Neuronal stem cell (in vitro differentiated cells): ENCODE measurements at regions not wholly inside any gene's neighbourhood (a gene's known extent, or its start where the extent isn't known, plus 50 kb on each side); places are given as distances from the start of the nearest gene placed in this dataset.

Experiments
- DNase-seq: peaks from one replicate; pipeline ENCODE4 v3.0.0-alpha.2; 2013; ENCODE audit warnings: low spot score
- H2AFZ ChIP-seq: one replicate; pipeline ENCODE4 v1.6.1; 2013; ENCODE audit warnings: mild to moderate bottlenecking, low read length, inconsistent platforms
- H2AK5ac ChIP-seq: 2 replicates; pipeline ENCODE4 v1.6.1; 2013; ENCODE audit warnings: low read depth, mild to moderate bottlenecking, inconsistent platforms, low read length, moderate library complexity, mixed read lengths
- H2BK120ac ChIP-seq: 2 replicates; pipeline ENCODE4 v1.6.1; 2013; ENCODE audit warnings: low read depth, mild to moderate bottlenecking, inconsistent platforms, low read length, moderate library complexity, mixed read lengths
- H2BK12ac ChIP-seq: one replicate; pipeline ENCODE4 v1.6.1; 2013; ENCODE audit warnings: low read length, inconsistent platforms
- H2BK15ac ChIP-seq: 2 replicates; pipeline ENCODE4 v1.6.1; 2013; ENCODE audit warnings: mild to moderate bottlenecking, low read length, inconsistent platforms, mixed read lengths
- H2BK5ac ChIP-seq: one replicate; pipeline ENCODE4 v1.6.1; 2013; ENCODE audit warnings: inconsistent platforms, mild to moderate bottlenecking, low read length, moderate library complexity
- H3K14ac ChIP-seq: one replicate; pipeline ENCODE4 v1.6.1; 2013; ENCODE audit warnings: low read length, inconsistent platforms
- H3K18ac ChIP-seq: 2 replicates; pipeline ENCODE4 v1.6.1; 2013; ENCODE audit warnings: low read length, inconsistent platforms
- H3K23ac ChIP-seq: 2 replicates; pipeline ENCODE4 v1.6.1; 2013; ENCODE audit warnings: low read depth, mild to moderate bottlenecking, mixed read lengths, low read length, inconsistent platforms; ENCODE audit not compliant: poor library complexity
- H3K27ac ChIP-seq: replicated peaks from 3 replicates; pipeline ENCODE4 v1.5.1; 2013; ENCODE audit warnings: low read length, inconsistent platforms
- H3K27me3 ChIP-seq, 3 experiments: 2 replicates each; pipeline ENCODE4 v1.6.1; 2013; ENCODE audit warnings: low read length in 3 of 3, mild to moderate bottlenecking in 2 of 3, inconsistent platforms in 1 of 3, low read depth in 1 of 3, mixed read lengths in 1 of 3, moderate library complexity in 1 of 3; ENCODE audit not compliant: control insufficient read depth in 3 of 3, insufficient read depth in 3 of 3
- H3K36me3 ChIP-seq, 2 donors: replicated peaks in 1 of 2; 2 replicates each; pipeline ENCODE4 v1.6.1; 2013; ENCODE audit warnings: low read length in 2 of 2; ENCODE audit not compliant: control insufficient read depth in 2 of 2, insufficient read depth in 2 of 2
- H3K4ac ChIP-seq: 2 replicates; pipeline ENCODE4 v1.6.1; 2013; ENCODE audit warnings: inconsistent platforms, mild to moderate bottlenecking, low read length, moderate library complexity
- H3K4me1 ChIP-seq, 2 donors: 1 replicate in 1 of 2; 2 replicates in 1 of 2; pipeline ENCODE4 v1.6.1; 2013; ENCODE audit warnings: low read length in 2 of 2, low read depth in 1 of 2; ENCODE audit not compliant: control insufficient read depth in 2 of 2, insufficient read depth in 1 of 2
- H3K4me2 ChIP-seq: one replicate; pipeline ENCODE4 v1.6.1; 2013; ENCODE audit warnings: mild to moderate bottlenecking, low read length, inconsistent platforms; ENCODE audit not compliant: insufficient read depth, poor library complexity, severe bottlenecking
- H3K4me3 ChIP-seq, 2 donors: 2 replicates each; pipeline ENCODE4 v1.5.1; 2013; ENCODE audit warnings: low read length in 2 of 2, mild to moderate bottlenecking in 2 of 2, inconsistent platforms in 1 of 2, moderate library complexity in 1 of 2
- H3K79me1 ChIP-seq: one replicate; pipeline ENCODE4 v1.6.1; 2013; ENCODE audit warnings: low read depth, mild to moderate bottlenecking, inconsistent platforms, low read length, moderate library complexity
- H3K9ac ChIP-seq: one replicate; pipeline ENCODE4 v1.6.1; 2013; ENCODE audit warnings: mild to moderate bottlenecking, low read depth, low read length, inconsistent platforms; ENCODE audit not compliant: poor library complexity
- H3K9me3 ChIP-seq, 2 donors: replicated peaks in 1 of 2; 2 replicates each; pipeline versions ENCODE3 to v1.6.1; 2013; ENCODE audit warnings: low read length in 2 of 2, mild to moderate bottlenecking in 2 of 2, inconsistent platforms in 1 of 2, low read depth in 1 of 2, mixed read lengths in 1 of 2, moderate library complexity in 1 of 2; ENCODE audit not compliant: control insufficient read depth in 2 of 2, insufficient read depth in 1 of 2
- H4K8ac ChIP-seq: one replicate; pipeline ENCODE4 v1.6.1; 2013; ENCODE audit warnings: low read depth, mild to moderate bottlenecking, inconsistent platforms, low read length, moderate library complexity
- H4K91ac ChIP-seq: one replicate; pipeline ENCODE4 v1.6.1; 2013; ENCODE audit warnings: low read length, low read depth, mild to moderate bottlenecking, inconsistent platforms; ENCODE audit not compliant: poor library complexity
- WGBS, 2 donors: extraction: QIAGEN DNeasy Blood & Tissue Kit; methylation state at CpG; one replicate each; pipeline ENCODE4 v1.1.7; 2013; ENCODE audit warnings: missing lambda C conversion rate in 2 of 2, mixed read lengths in 1 of 2; ENCODE audit not compliant: insufficient read length in 2 of 2, insufficient replicate concordance in 1 of 2; ENCODE audit errors: extremely low coverage in 2 of 2; 5-methylcytosine and 5-hydroxymethylcytosine counted together

- peak; percentile 49 for DNase-seq
- H3K14ac ChIP-seq = no peak overlapping the region
These were observed 184.7 kb upstream of the ARGLU1 start for GRCh38 chr13:106752584-106753170.

GRCh38 chr13:106748785-106749184, 180.8 kb upstream of the ARGLU1 start:
- Histone ChIP-seq H3K4ac (no peak overlapping the region), H2AK5ac (no peak overlapping the region), H3K9me3 (peaks cover 2 to 11% of the 10 kb centered on the region in 2 donors), H3K23ac (no peak overlapping the region), H3K18ac (no peak overlapping the region), H2BK15ac (no peak overlapping the region), H4K91ac (no peak overlapping the region), H3K4me2 (no peak overlapping the region), H2AFZ (no peak overlapping the region), H3K79me1 (no peaks in the 10 kb centered on the region), H2BK12ac (no peak overlapping the region), H3K9ac (no peak overlapping the region), H3K4me1 (peaks cover 2 to 12% of the 10 kb centered on the region in 2 donors), H3K27ac (no peak overlapping the region), H3K36me3 (no peaks in the 10 kb centered on the region), H2BK120ac (no peak overlapping the region), H3K4me3 (no peak overlapping the region), H3K14ac (no peak overlapping the region), H4K8ac (no peak overlapping the region), H2BK5ac (no peak overlapping the region), H3K27me3 (no peaks in the 10 kb centered on the region)
- no peak for DNase-seq
- no CpG with 5 or more reads among the region's 2 CpGs for WGBS, 2 donors

More at GRCh38 chr13:106752584-106753170, 184.7 kb upstream of the ARGLU1 start:
- Histone ChIP-seq H3K27me3 (no peaks in the 10 kb centered on the region), H3K18ac (no peak overlapping the region), H3K9ac (no peak overlapping the region), H3K4me2 (peak overlapping the region; percentile 48), H3K23ac (no peak overlapping the region), H4K8ac (no peak overlapping the region), H2BK15ac (no peak overlapping the region), H3K79me1 (no peaks in the 10 kb centered on the region), H3K27ac (peak overlapping the region; percentile 68), H2BK12ac (no peak overlapping the region), H3K36me3 (no peaks in the 10 kb centered on the region), H3K4me3 (no peak overlapping the region), H2BK5ac (no peak overlapping the region), H3K4me1 (peaks cover 12 to 44% of the 10 kb centered on the region in 2 donors), H2AFZ (peak overlapping the region; percentile 69), H2BK120ac (no peak overlapping the region), H3K4ac (no peak overlapping the region), H4K91ac (no peak overlapping the region), H2AK5ac (no peak overlapping the region), H3K9me3 (peaks cover 2 to 6% of the 10 kb centered on the region in 2 donors)
- WGBS, 2 donors = no CpG with 5 or more reads among the region's 6 CpGs

- Histone ChIP-seq H3K79me1 (no peaks in the 10 kb centered on the region), H3K14ac (no peak overlapping the region), H3K36me3 (no peaks in the 10 kb centered on the region), H2AK5ac (no peak overlapping the region), H2BK120ac (no peak overlapping the region), H3K23ac (no peak overlapping the region), H2AFZ (no peak overlapping the region), H3K27me3 (no peaks in the 10 kb centered on the region), H4K8ac (no peak overlapping the region), H3K4ac (no peak overlapping the region), H3K9me3 (peaks cover 2 to 11% of the 10 kb centered on the region in 2 donors), H2BK5ac (no peak overlapping the region), H3K27ac (no peak overlapping the region), H3K18ac (no peak overlapping the region), H4K91ac (no peak overlapping the region), H3K4me3 (no peak overlapping the region), H2BK15ac (no peak overlapping the region), H3K4me2 (no peak overlapping the region), H3K9ac (no peak overlapping the region), H2BK12ac (no peak overlapping the region), H3K4me1 (no peaks in the 10 kb centered on the region)
- no peak for DNase-seq
- WGBS, 2 donors = no CpG with 5 or more reads among the region's 6 CpGs
These were observed 176.6 kb upstream of the ARGLU1 start for GRCh38 chr13:106744516-106744915.

GRCh38 chr13:106738186-106738678, 170.3 kb upstream of the ARGLU1 start:
- H3K4me3 ChIP-seq = no peak overlapping the region
- H2BK120ac ChIP-seq = no peak overlapping the region
- H3K9me3 ChIP-seq = peaks cover 0 to 9% of the 10 kb centered on the region in 2 donors
- H3K4me2 ChIP-seq = no peak overlapping the region
- H3K27me3 ChIP-seq = no peaks in the 10 kb centered on the region
- H3K4ac ChIP-seq = no peak overlapping the region
- H4K8ac ChIP-seq = no peak overlapping the region
- WGBS, 2 donors = no CpG with 5 or more reads among the region's 10 CpGs
- H3K23ac ChIP-seq = no peak overlapping the region
- H3K27ac ChIP-seq = no peak overlapping the region
- peak overlapping the region; percentile 73 for H2AFZ ChIP-seq
- peaks cover 0 to 3% of the 10 kb centered on the region in 2 donors for H3K4me1 ChIP-seq
- H2AK5ac ChIP-seq = no peak overlapping the region
- no peak overlapping the region for H3K18ac ChIP-seq
- no peak overlapping the region for H3K9ac ChIP-seq
- H3K36me3 ChIP-seq = no peaks in the 10 kb centered on the region
- no peak overlapping the region for H2BK5ac ChIP-seq
- H3K14ac ChIP-seq = no peak overlapping the region
- H2BK15ac ChIP-seq = no peak overlapping the region
- H4K91ac ChIP-seq = no peak overlapping the region
- DNase-seq = no peak
- H2BK12ac ChIP-seq = no peak overlapping the region
- no peaks in the 10 kb centered on the region for H3K79me1 ChIP-seq
